ENCODE measurements at regions not wholly inside any gene's neighbourhood (a gene's known extent, or its start where the extent isn't known, plus 50 kb on each side); places are given as distances from the start of the nearest gene placed in this dataset.

DNA sequence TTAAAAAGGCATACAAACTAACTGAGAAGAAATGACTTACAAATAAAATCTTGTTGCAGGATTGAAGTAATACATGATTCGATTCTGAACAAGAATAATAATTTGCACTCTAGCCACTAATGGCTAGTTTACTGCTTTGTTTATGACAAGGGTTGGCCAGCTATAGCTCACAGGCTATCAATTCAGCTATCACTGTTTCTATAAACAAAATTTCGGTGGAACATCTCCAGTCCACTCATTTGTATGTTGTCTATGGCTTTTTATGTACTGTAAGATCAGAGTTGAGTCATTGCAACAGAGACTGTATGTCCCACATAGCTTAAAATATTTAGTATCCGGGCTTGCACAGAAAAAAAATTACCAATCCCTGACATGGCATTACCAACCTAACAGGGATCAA, 543.7 kb upstream of the CNTNAP5 start:
- H3K4me3 ChIP-seq (ENCODE audit: extremely low read depth, insufficient read depth, low read length, poor library complexity, severe bottlenecking), result no peak overlapping the region
- no peaks in the 10 kb centered on the region for H3K4me1 ChIP-seq (ENCODE audit: control insufficient read depth, insufficient read depth, low read length, poor library complexity, severe bottlenecking)
- H3K9me3 ChIP-seq (ENCODE audit: control insufficient read depth, low read length), result no peaks in the 10 kb centered on the region
- WGBS, 2 experiments (ENCODE audit: insufficient coverage in 2 of 2), result 67 to 100% methylated on average over 1 of the region's 3 CpGs
- no peaks in the 10 kb centered on the region for H3K36me3 ChIP-seq (ENCODE audit: control insufficient read depth, insufficient read depth, low read length)
- no peak overlapping the region for H3K27ac ChIP-seq (ENCODE audit: low read depth, low read length, severe bottlenecking)

DNA sequence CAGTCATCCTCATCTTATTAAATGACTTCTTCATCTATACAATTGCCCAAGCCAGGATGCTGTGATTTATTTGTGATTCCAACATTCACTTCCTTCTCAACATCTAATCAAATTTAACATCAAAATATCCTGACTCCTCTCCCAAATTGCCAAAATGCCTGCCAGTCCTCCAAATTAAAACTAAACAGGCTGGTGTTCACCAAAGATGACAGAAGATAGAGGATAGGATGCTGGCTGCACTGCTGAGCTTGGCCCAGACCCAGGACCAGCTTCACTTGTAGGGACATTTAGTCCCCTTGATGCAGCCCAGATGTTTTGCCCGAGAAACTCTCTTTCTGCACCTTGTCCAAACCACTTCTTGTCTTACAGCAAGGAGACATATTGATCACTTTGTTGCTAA, 540.0 kb upstream of the CNTNAP5 start:
- H3K4me3 ChIP-seq (ENCODE audit: extremely low read depth, insufficient read depth, low read length, poor library complexity, severe bottlenecking), result no peak overlapping the region
- no peak overlapping the region for H3K27ac ChIP-seq (ENCODE audit: low read depth, low read length, severe bottlenecking)
- no peaks in the 10 kb centered on the region for H3K36me3 ChIP-seq (ENCODE audit: control insufficient read depth, insufficient read depth, low read length)
- H3K9me3 ChIP-seq (ENCODE audit: control insufficient read depth, low read length), result no peaks in the 10 kb centered on the region
- 80% methylated on average over 1 of the region's 1 CpG; no CpG with 5 or more reads in 1 of the 2 experiments for WGBS, 2 experiments (ENCODE audit: insufficient coverage in 2 of 2)
- H3K4me1 ChIP-seq (ENCODE audit: control insufficient read depth, insufficient read depth, low read length, poor library complexity, severe bottlenecking), result no peaks in the 10 kb centered on the region

DNA sequence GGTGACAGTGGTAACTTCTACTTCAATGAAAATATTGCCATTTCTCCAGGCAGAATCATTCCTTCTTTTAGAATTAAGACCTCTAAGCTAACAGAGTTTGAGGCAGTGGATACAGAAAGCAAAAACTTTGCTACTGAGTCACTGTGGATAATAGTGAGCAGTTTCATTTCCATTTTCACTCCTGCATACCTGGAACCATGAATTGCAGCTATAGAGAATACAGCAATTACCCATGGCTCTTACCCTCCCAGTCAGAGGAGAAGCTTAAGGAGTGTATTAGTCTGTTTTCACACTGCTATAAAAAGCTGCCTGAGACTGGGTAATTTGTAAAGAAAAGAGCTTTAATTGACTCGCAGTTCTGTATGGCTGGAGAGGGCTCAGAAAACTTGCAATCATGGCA, 531.4 kb upstream of the CNTNAP5 start:
- 80 to 100% methylated on average over 1 of the region's 1 CpG for WGBS, 2 experiments (ENCODE audit: insufficient coverage in 2 of 2)
- Histone ChIP-seq H3K9me3 (ENCODE audit: control insufficient read depth, low read length) (no peaks in the 10 kb centered on the region), H3K4me1 (ENCODE audit: control insufficient read depth, insufficient read depth, low read length, poor library complexity, severe bottlenecking) (no peaks in the 10 kb centered on the region)

GRCh38 chr2:123495241-123495640, 529.8 kb upstream of the CNTNAP5 start:
- 79 to 86% methylated on average over 1 to 3 of the region's 3 CpGs for WGBS, 2 experiments (ENCODE audit: insufficient coverage in 2 of 2)

More for the DNA sequence above, 531.4 kb upstream of the CNTNAP5 start:
- H3K27ac ChIP-seq (ENCODE audit: low read depth, low read length, severe bottlenecking), result no peak overlapping the region
- no peak overlapping the region for H3K4me3 ChIP-seq (ENCODE audit: extremely low read depth, insufficient read depth, low read length, poor library complexity, severe bottlenecking)
- no peaks in the 10 kb centered on the region for H3K36me3 ChIP-seq (ENCODE audit: control insufficient read depth, insufficient read depth, low read length)

DNA sequence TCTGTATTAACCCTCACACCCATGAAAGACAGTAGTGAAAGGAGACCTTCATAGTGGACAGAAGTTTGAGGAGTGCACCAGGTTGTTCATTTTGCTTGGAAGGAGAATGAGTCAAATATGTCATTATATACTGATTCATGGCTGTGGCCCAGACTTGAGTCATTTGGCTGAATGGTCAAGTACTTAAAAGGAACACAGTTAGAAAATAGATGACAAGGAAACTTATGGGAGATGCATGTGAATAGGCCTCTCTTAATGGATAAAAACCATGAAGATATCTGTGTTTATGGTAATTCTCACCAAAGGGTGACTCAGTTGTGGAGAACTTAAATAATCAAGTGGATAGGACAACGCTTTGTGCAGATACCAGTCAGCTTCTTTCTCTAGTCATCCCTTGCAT, 524.7 kb upstream of the CNTNAP5 start:
- H3K27ac ChIP-seq (ENCODE audit: low read depth, low read length, severe bottlenecking), result no peak overlapping the region
- no peaks in the 10 kb centered on the region for H3K36me3 ChIP-seq (ENCODE audit: control insufficient read depth, insufficient read depth, low read length)
- no CpG with 5 or more reads among the region's 1 CpG for WGBS, 2 experiments (ENCODE audit: insufficient coverage in 2 of 2)
- H3K4me3 ChIP-seq (ENCODE audit: extremely low read depth, insufficient read depth, low read length, poor library complexity, severe bottlenecking), result no peak overlapping the region
- no peaks in the 10 kb centered on the region for H3K9me3 ChIP-seq (ENCODE audit: control insufficient read depth, low read length)
- no peaks in the 10 kb centered on the region for H3K4me1 ChIP-seq (ENCODE audit: control insufficient read depth, insufficient read depth, low read length, poor library complexity, severe bottlenecking)

More at GRCh38 chr2:123495241-123495640, 529.8 kb upstream of the CNTNAP5 start:
- no peak overlapping the region for H3K27ac ChIP-seq (ENCODE audit: low read depth, low read length, severe bottlenecking)
- no peak overlapping the region for H3K4me3 ChIP-seq (ENCODE audit: extremely low read depth, insufficient read depth, low read length, poor library complexity, severe bottlenecking)
- H3K4me1 ChIP-seq (ENCODE audit: control insufficient read depth, insufficient read depth, low read length, poor library complexity, severe bottlenecking), result no peaks in the 10 kb centered on the region
- H3K9me3 ChIP-seq (ENCODE audit: control insufficient read depth, low read length), result no peaks in the 10 kb centered on the region
- H3K36me3 ChIP-seq (ENCODE audit: control insufficient read depth, insufficient read depth, low read length), result no peaks in the 10 kb centered on the region

- Histone ChIP-seq H3K36me3 (ENCODE audit: control insufficient read depth, insufficient read depth, low read length) (no peaks in the 10 kb centered on the region), H3K27ac (ENCODE audit: low read depth, low read length, severe bottlenecking) (no peak overlapping the region), H3K4me1 (ENCODE audit: control insufficient read depth, insufficient read depth, low read length, poor library complexity, severe bottlenecking) (no peaks in the 10 kb centered on the region), H3K4me3 (ENCODE audit: extremely low read depth, insufficient read depth, low read length, poor library complexity, severe bottlenecking) (no peak overlapping the region), H3K9me3 (ENCODE audit: control insufficient read depth, low read length) (no peaks in the 10 kb centered on the region)
- 60 to 83% methylated on average over 1 of the region's 2 CpGs for WGBS, 2 experiments (ENCODE audit: insufficient coverage in 2 of 2)
Measured at GRCh38 chr2:123500988-123501387, 524.1 kb upstream of the CNTNAP5 start.

DNA sequence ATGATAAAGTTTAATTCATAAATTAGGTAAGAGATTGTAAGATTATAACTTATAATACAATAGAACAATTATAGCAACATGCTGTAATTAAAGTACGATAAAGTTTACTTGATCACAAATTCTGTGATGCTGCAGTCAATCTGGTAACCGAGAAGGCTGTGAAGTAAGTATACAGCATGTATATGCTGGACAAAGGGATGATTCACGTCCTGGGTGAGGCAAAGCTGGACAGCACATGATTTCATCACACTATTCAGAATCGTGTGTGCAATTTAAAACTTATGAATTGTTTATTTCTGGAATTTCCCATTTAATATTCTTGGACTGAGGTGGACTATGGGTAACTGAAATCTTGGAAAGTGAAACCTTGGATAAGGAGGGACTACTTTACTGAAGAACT, 522.2 kb upstream of the CNTNAP5 start:
- Histone ChIP-seq H3K27ac (ENCODE audit: low read depth, low read length, severe bottlenecking) (no peak overlapping the region), H3K36me3 (ENCODE audit: control insufficient read depth, insufficient read depth, low read length) (no peaks in the 10 kb centered on the region), H3K9me3 (ENCODE audit: control insufficient read depth, low read length) (no peaks in the 10 kb centered on the region), H3K4me3 (ENCODE audit: extremely low read depth, insufficient read depth, low read length, poor library complexity, severe bottlenecking) (no peak overlapping the region), H3K4me1 (ENCODE audit: control insufficient read depth, insufficient read depth, low read length, poor library complexity, severe bottlenecking) (no peaks in the 10 kb centered on the region)
- 87 to 100% methylated on average over 1 to 3 of the region's 4 CpGs for WGBS, 2 experiments (ENCODE audit: insufficient coverage in 2 of 2)

- no peaks in the 10 kb centered on the region for H3K9me3 ChIP-seq (ENCODE audit: control insufficient read depth, low read length)
- 91 to 94% methylated on average over 3 of the region's 7 CpGs for WGBS, 2 experiments (ENCODE audit: insufficient coverage in 2 of 2)
- no peak overlapping the region for H3K27ac ChIP-seq (ENCODE audit: low read depth, low read length, severe bottlenecking)
- no peaks in the 10 kb centered on the region for H3K36me3 ChIP-seq (ENCODE audit: control insufficient read depth, insufficient read depth, low read length)
- no peak overlapping the region for H3K4me3 ChIP-seq (ENCODE audit: extremely low read depth, insufficient read depth, low read length, poor library complexity, severe bottlenecking)
- no peaks in the 10 kb centered on the region for H3K4me1 ChIP-seq (ENCODE audit: control insufficient read depth, insufficient read depth, low read length, poor library complexity, severe bottlenecking)
Measured at GRCh38 chr2:123512547-123512946, 512.5 kb upstream of the CNTNAP5 start.

GRCh38 chr2:123513351-123513750, 511.7 kb upstream of the CNTNAP5 start:
- no peak overlapping the region for H3K4me3 ChIP-seq (ENCODE audit: extremely low read depth, insufficient read depth, low read length, poor library complexity, severe bottlenecking)
- no peaks in the 10 kb centered on the region for H3K9me3 ChIP-seq (ENCODE audit: control insufficient read depth, low read length)
- 43 to 67% methylated on average over 1 of the region's 1 CpG for WGBS, 2 experiments (ENCODE audit: insufficient coverage in 2 of 2)

GRCh38 chr2:123514613-123515207, 510.4 kb upstream of the CNTNAP5 start:
- Histone ChIP-seq H3K9me3 (ENCODE audit: control insufficient read depth, low read length) (no peaks in the 10 kb centered on the region), H3K4me1 (ENCODE audit: control insufficient read depth, insufficient read depth, low read length, poor library complexity, severe bottlenecking) (no peaks in the 10 kb centered on the region), H3K4me3 (ENCODE audit: extremely low read depth, insufficient read depth, low read length, poor library complexity, severe bottlenecking) (no peak overlapping the region), H3K36me3 (ENCODE audit: control insufficient read depth, insufficient read depth, low read length) (no peaks in the 10 kb centered on the region), H3K27ac (ENCODE audit: low read depth, low read length, severe bottlenecking) (no peak overlapping the region)
- WGBS, 2 experiments (ENCODE audit: insufficient coverage in 2 of 2), result 70% methylated on average over 7 of the region's 9 CpGs

More at GRCh38 chr2:123513351-123513750, 511.7 kb upstream of the CNTNAP5 start:
- H3K4me1 ChIP-seq (ENCODE audit: control insufficient read depth, insufficient read depth, low read length, poor library complexity, severe bottlenecking), result no peaks in the 10 kb centered on the region
- H3K36me3 ChIP-seq (ENCODE audit: control insufficient read depth, insufficient read depth, low read length), result no peaks in the 10 kb centered on the region
- no peak overlapping the region for H3K27ac ChIP-seq (ENCODE audit: low read depth, low read length, severe bottlenecking)

- 100% methylated on average over 1 of the region's 3 CpGs for WGBS, 2 experiments (ENCODE audit: insufficient coverage in 2 of 2)
Measured at GRCh38 chr2:123518367-123518766, 506.7 kb upstream of the CNTNAP5 start.

More at GRCh38 chr2:123518367-123518766, 506.7 kb upstream of the CNTNAP5 start:
- H3K27ac ChIP-seq (ENCODE audit: low read depth, low read length, severe bottlenecking), result no peak overlapping the region
- no peaks in the 10 kb centered on the region for H3K9me3 ChIP-seq (ENCODE audit: control insufficient read depth, low read length)
- H3K4me3 ChIP-seq (ENCODE audit: extremely low read depth, insufficient read depth, low read length, poor library complexity, severe bottlenecking), result no peak overlapping the region
- no peaks in the 10 kb centered on the region for H3K36me3 ChIP-seq (ENCODE audit: control insufficient read depth, insufficient read depth, low read length)
- no peaks in the 10 kb centered on the region for H3K4me1 ChIP-seq (ENCODE audit: control insufficient read depth, insufficient read depth, low read length, poor library complexity, severe bottlenecking)

Measured in mesodermal cell (in vitro differentiated cells).